ENCODE measurements at regions not wholly inside any gene's neighbourhood (a gene's known extent, or its start where the extent isn't known, plus 50 kb on each side); places are given as distances from the start of the nearest gene placed in this dataset.

DNA sequence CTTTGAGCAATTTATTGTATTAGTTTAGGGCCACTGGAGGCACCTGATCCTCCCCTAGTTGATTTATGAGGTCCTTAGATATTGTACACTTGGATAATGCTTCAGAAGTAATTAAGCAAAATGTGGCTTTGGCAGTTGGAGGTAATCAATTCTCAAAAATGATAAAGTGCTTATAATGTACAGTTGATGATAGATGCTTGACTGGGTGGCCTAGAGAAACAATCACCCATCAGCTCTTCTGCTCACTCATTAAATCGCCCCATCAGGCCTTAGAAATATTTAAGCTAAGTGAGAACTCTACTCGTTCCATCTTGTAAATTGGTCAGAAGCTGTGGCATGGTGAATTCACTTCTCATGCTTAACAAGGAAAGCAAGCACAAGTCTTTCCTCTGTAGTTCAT is 349.9 kb downstream of the SAMD5 start:
- RAD21 ChIA-PET (ENCODE audit: low non-redundant PET in 1 of 2, low total read pairs in 2 of 2, uncharacterized antibody in 2 of 2, unreplicated experiment in 2 of 2), result no interaction called here

More for the DNA sequence above, 349.9 kb downstream of the SAMD5 start:
- Histone ChIP-seq H3K4me3 (replicated peaks in 1 of 2; ENCODE audit: low read depth in 1 of 2, low read length in 2 of 2) (no peak overlapping the region), H4K20me1 (ENCODE audit: insufficient read depth) (no peaks in the 10 kb centered on the region), H3K4me2 (ENCODE audit: low read length) (no peak overlapping the region), H3K9me2 (ENCODE audit: insufficient read depth) (no peaks in the 10 kb centered on the region), H3K27me3 (ENCODE audit: insufficient read depth, low read length) (no peaks in the 10 kb centered on the region), H3K9ac (ENCODE audit: low read length) (no peak overlapping the region), H3K9me3 (ENCODE audit: control insufficient read depth in 1 of 2, insufficient read depth in 1 of 2, low read depth in 1 of 2, low read length in 2 of 2) (no peaks in the 10 kb centered on the region), H3K79me2 (ENCODE audit: insufficient read depth, low read length) (no peaks in the 10 kb centered on the region), H2AFZ (ENCODE audit: low read depth, low read length, poor library complexity, severe bottlenecking) (no peak overlapping the region), H3K36me3 (ENCODE audit: control insufficient read depth in 1 of 2, insufficient read depth in 2 of 2, low read length in 2 of 2) (no peaks in the 10 kb centered on the region), H3K4me1 (ENCODE audit: control insufficient read depth in 1 of 2, insufficient read depth in 2 of 2, low read length in 2 of 2) (no peaks in the 10 kb centered on the region), H3K27ac (ENCODE audit: low read depth, low read length) (no peak overlapping the region)
- ChIA-PET POLR2A (no interaction called here), CTCF (no interaction called here)
- no peak for DNase-seq (ENCODE audit: low read depth, low spot score)
- no TSS peak for BruUV-seq (replicated peaks)
- ATAC-seq, result no peak
- TF ChIP-seq REST (IDR thresholded peaks at IDR 0.05; ENCODE audit: low read depth) (no peak), ZFX (IDR thresholded peaks at IDR 0.05) (no peak), POLR2A (IDR thresholded peaks at IDR 0.05; ENCODE audit: borderline replicate concordance, extremely low read depth, insufficient read depth, insufficient read length) (no peak), CEBPB (IDR thresholded peaks at IDR 0.05; ENCODE audit: low read depth) (no peak), CBX3 (IDR thresholded peaks at IDR 0.05; ENCODE audit: low read depth) (no peak)
- TF ChIP-seq, protein P1, sequence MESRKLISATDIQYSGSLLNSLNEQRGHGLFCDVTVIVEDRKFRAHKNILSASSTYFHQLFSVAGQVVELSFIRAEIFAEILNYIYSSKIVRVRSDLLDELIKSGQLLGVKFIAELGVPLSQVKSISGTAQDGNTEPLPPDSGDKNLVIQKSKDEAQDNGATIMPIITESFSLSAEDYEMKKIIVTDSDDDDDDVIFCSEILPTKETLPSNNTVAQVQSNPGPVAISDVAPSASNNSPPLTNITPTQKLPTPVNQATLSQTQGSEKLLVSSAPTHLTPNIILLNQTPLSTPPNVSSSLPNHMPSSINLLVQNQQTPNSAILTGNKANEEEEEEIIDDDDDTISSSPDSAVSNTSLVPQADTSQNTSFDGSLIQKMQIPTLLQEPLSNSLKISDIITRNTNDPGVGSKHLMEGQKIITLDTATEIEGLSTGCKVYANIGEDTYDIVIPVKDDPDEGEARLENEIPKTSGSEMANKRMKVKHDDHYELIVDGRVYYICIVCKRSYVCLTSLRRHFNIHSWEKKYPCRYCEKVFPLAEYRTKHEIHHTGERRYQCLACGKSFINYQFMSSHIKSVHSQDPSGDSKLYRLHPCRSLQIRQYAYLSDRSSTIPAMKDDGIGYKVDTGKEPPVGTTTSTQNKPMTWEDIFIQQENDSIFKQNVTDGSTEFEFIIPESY (IDR thresholded peaks at IDR 0.05; ENCODE audit: extremely low read depth, insufficient replicate concordance, low read length), result no peak
- intact Hi-C loops (cut with micrococcal nuclease), result no loop called here
